DMS79 (cell line): ENCODE measurements at regions not wholly inside any gene's neighbourhood (a gene's known extent, or its start where the extent isn't known, plus 50 kb on each side); places are given as distances from the start of the nearest gene placed in this dataset.
"Not testable (repeated sequence)": the region's sequence is repeated elsewhere in the genome, so short reads cannot be mapped to it uniquely, and the experiment has no call there.

Source experiments
- DNase-seq: peaks from one replicate; lab custom pipeline; 2025; lab: John Stamatoyannopoulos, UW

- DNase-seq: no peak
These were observed 1729.7 kb downstream of the PCDH9 start for GRCh38 chr13:65500481-65500880.

GRCh38 chr13:65499256-65499655, 1730.9 kb downstream of the PCDH9 start:
- no peak for DNase-seq

GRCh38 chr13:65497265-65497664, 1732.9 kb downstream of the PCDH9 start:
- DNase-seq: no peak

GRCh38 chr13:65490725-65491124, 1739.4 kb downstream of the PCDH9 start:
- DNase-seq: not testable (repeated sequence)

GRCh38 chr13:65488606-65489005, 1741.5 kb downstream of the PCDH9 start:
- DNase-seq: no peak

GRCh38 chr13:65479692-65480091, 1750.4 kb downstream of the PCDH9 start:
- DNase-seq: no peak

GRCh38 chr13:65473196-65473595, 1756.9 kb downstream of the PCDH9 start:
- no peak for DNase-seq

- no peak for DNase-seq
These were observed 1757.8 kb downstream of the PCDH9 start for GRCh38 chr13:65472336-65472735.

GRCh38 chr13:65470781-65471180, 1759.4 kb downstream of the PCDH9 start:
- DNase-seq: no peak

- DNase-seq: no peak
These were observed 1761.5 kb downstream of the PCDH9 start for GRCh38 chr13:65468628-65469027.

- DNase-seq: no peak
These were observed 1768.5 kb downstream of the PCDH9 start for GRCh38 chr13:65461590-65461989.

- DNase-seq: no peak
These were observed 1770.0 kb downstream of the PCDH9 start for GRCh38 chr13:65460136-65460535.

GRCh38 chr13:65456150-65456912, 1773.8 kb downstream of the PCDH9 start:
- no peak for DNase-seq

GRCh38 chr13:65454403-65454802, 1775.7 kb downstream of the PCDH9 start:
- DNase-seq: no peak

GRCh38 chr13:65453982-65454381, 1776.2 kb downstream of the PCDH9 start:
- no peak for DNase-seq

GRCh38 chr13:65445340-65445739, 1784.8 kb downstream of the PCDH9 start:
- DNase-seq: no peak

GRCh38 chr13:65435590-65435989, 1794.5 kb downstream of the PCDH9 start:
- DNase-seq: no peak

- DNase-seq: no peak
These were observed 1812.2 kb downstream of the PCDH9 start for GRCh38 chr13:65417953-65418352.

GRCh38 chr13:65416784-65417183, 1813.4 kb downstream of the PCDH9 start:
- no peak for DNase-seq

GRCh38 chr13:65414187-65414586, 1815.9 kb downstream of the PCDH9 start:
- DNase-seq: no peak

- DNase-seq: no peak
These were observed 1818.6 kb downstream of the PCDH9 start for GRCh38 chr13:65411521-65411920.

- DNase-seq: no peak
These were observed 1819.3 kb downstream of the PCDH9 start for GRCh38 chr13:65410791-65411190.

- DNase-seq: no peak
These were observed 1828.8 kb downstream of the PCDH9 start for GRCh38 chr13:65401315-65401714.

- DNase-seq: no peak
These were observed 1829.4 kb downstream of the PCDH9 start for GRCh38 chr13:65400702-65401101.
